HG03095 (cell line): ENCODE measurements at regions not wholly inside any gene's neighbourhood (a gene's known extent, or its start where the extent isn't known, plus 50 kb on each side); places are given as distances from the start of the nearest gene placed in this dataset.

Experiments used
- ATAC-seq: cut with Tn5 transposase; IDR thresholded peaks from one replicate; pipeline ENCODE4 v1.9.1; 2021; ENCODE audit warnings: moderate library complexity; ENCODE audit not compliant: unreplicated experiment

DNA sequence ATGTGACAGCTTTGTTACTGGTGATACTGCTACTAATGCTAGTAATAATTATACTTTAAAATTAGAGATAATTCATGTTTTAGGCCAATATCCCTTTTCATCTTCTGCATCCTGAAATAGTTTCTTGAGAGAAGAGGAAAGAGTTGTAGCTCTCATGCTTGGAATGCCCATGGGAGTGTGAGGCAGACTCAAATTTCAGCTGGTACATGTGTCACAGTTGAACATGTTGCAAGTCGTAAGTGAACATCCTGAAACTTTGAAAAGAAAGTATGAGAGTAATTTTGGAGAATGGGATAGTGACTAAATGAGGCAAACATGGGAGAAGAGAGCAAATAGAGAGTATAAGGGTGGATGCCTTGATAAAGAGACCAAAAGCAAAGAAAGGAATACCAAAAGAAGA, 168.0 kb downstream of the TMTC3 start:
- ATAC-seq, result no peak

DNA sequence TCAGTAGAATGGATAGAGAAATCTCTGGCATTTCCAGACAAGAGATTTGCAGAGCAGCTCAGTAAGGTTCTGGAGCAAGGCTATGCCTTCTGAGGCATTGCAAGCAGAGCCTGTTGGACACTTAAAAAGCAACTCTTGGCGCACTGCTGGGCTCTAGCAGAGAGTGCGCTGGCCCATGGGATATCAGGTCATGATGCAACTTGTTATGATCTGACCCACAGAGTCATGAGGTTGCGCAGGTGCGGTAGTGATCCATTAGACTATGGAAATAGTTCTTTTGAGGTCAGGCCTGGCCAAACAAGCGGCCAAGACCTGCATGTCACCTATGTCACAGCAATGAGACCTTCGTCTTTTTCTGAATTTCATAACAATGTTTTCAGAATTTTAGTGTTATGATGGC, 168.6 kb downstream of the TMTC3 start:
- no peak for ATAC-seq

DNA sequence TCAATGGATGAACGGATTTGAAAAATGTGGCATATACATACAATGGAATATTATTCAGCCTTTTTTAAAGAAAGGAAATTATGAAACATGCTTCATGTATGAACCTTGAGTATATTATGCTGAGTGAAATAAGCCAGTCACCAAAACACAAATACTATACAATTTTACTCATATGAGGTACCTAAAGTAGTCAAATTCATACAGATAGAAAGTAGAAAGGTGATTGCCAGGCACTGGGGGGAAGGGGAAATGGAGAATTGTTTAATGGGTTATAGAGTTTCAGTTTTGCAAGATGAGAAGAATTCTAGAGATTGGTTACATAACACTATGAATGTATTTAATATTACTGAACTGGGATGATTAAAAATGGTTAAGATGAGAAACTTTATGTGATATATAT, 171.4 kb downstream of the TMTC3 start:
- ATAC-seq, result no peak

DNA sequence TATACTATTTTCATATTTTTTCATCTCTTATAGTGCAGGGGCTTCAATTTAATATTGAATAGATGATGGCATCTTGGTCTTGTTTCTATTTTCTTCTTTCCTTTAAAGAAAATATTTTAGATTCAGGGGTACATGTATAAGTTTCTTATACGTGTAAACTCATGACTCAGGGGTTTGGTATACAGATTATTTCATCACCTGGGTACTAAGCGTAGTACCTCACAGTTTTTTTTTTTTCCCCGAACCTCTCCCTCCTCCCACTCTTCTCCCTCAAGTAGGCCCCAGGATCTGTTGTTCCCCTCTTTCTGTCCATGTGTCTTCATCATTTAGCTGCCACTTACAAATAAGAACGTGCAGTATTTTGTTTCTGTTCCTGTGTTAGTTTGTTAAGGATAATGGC, 172.6 kb downstream of the TMTC3 start:
- ATAC-seq, result no peak

DNA sequence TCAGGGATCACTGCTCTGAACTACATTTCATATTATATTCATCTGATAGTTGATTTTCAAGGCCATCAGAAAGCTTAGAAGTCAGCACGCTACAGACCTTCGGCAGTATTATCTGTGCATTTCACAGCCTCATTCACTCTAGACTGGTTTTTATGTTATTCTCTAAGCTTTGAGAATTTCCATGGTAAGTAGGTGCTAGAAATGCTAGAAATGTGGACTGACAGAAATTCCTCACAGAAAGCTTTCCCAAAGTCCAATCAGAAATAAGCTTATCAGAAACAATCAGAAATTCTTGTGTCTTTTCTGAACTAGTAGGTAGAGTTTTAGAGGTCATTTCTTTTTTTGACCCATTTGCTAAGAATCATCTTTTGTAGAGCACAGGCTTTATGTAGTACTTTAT, 176.6 kb downstream of the TMTC3 start:
- no peak for ATAC-seq

DNA sequence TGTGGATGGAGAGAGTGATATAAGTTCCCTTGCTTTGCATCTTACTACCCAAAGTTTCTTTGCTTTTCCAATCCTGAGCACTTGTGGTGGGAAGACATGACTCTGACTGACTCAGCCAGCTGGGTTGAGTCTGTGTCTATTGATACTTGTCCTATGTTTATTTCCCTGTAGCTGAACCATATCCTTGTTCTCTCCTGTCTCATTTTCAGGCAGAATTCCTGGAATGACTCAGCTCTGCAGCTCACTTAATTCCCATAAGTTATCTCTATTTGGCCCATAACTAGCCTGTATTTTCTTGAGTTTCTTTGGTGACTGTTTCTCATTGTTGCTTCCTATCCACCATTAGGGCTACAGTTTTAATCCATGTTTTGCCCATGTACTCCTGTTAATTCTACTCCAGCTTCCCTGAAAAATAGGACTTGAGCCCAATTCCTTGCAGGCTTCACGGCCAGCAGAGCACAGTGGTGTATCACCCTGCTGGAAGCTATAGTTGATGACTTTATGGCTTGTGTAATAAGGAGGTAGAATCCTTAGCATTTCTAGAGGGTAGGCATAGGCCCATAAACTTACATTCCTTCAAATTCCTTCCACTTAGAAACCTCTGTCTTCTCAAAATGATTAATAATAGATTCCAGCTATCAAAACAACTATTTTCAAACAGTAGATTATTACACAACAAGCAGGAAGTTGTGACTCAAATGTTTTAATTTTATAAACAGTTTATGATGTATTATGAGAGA, 183.1 kb downstream of the TMTC3 start:
- ATAC-seq, result no peak

DNA sequence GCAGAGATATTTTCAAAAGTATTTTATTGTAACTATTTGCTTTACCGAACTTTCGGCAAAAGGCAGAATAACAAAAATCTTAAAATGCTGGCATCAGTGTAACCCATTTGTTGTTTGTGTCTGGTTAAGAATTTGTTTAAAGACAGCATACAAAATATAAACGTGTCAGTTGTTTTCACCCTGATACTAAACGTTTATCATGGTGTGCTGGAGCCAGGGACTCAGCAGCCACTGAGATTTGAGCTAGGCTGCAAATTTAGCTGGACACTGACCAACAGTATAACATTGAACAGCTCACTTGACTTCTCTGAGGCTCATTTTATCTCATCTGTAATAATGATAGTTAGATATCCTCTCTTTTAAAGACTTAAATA, 183.7 kb downstream of the TMTC3 start:
- ATAC-seq, result no peak

DNA sequence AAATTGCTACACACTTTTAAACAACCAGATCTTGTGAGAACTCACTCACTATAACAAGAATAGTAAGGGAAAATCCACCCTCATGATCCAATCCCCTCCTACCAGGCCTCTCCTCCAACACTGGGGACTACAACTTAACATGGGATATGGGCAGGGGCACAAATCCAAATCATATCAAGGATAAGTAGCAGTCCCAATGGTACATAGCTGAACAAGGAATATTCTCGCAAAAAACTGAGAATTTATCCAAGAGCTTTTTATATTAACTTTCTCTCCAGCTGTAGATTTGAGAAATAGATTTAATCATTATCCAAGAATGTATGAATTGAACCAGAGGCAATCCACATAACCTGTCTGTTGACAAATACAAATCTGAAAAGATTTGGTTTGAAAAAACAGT, 185.2 kb downstream of the TMTC3 start:
- no peak for ATAC-seq

DNA sequence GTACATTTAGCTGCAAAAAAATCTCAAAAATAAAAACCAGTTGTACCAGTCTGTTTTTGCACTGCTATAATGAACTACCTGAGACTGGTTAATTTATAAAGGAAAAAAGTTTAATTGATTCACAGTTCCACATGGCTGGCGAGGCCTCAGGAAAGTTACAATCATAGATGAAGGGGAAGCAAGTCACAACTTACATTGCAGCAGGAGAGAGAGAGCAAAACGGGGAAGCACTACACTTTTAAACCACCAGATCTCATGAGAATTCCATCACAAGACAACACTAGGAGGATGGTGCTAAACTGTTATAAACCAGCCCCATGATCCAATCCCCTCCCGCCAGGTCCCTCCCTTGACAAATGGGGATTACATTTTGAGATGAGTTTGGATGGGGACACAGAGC, 186.0 kb downstream of the TMTC3 start:
- no peak for ATAC-seq

DNA sequence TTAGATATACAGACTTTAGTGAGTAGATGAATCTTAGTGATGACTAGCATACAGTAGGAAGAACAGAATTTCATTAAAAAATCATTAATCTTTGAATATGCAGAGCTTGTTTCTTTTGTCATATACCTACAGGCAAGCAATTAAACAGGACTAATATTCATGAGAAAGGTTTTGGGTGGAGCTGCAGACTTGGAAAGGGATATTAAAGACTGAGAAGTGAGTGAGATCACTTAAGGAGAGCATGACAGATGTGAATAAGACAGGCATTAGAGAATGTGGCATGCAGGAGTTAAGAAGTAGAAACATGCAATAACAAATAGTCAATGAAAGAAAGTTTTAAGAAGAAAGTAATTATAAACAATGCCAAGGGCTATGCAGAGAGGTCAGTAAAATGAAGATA, 187.7 kb downstream of the TMTC3 start:
- no peak for ATAC-seq

DNA sequence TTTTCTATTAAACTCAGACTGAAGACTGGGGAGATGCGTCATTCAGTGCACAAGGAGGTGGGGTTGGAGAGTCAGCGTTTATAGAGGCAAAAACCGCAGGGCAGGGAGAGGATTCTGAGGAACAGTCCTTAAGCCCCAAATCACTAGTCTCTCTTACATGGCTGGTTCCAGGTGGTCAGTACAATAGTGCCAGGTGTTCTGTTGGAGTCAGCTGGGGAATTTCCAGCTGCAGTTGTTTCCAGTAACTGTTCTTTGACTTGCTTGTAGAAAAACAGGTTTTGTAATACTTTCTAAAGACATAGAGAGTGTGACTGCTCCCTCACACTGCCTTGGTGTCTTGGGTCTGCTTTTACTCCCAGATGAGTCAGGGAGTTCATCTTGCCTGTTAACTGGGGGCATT, 192.2 kb downstream of the TMTC3 start:
- ATAC-seq, result no peak

DNA sequence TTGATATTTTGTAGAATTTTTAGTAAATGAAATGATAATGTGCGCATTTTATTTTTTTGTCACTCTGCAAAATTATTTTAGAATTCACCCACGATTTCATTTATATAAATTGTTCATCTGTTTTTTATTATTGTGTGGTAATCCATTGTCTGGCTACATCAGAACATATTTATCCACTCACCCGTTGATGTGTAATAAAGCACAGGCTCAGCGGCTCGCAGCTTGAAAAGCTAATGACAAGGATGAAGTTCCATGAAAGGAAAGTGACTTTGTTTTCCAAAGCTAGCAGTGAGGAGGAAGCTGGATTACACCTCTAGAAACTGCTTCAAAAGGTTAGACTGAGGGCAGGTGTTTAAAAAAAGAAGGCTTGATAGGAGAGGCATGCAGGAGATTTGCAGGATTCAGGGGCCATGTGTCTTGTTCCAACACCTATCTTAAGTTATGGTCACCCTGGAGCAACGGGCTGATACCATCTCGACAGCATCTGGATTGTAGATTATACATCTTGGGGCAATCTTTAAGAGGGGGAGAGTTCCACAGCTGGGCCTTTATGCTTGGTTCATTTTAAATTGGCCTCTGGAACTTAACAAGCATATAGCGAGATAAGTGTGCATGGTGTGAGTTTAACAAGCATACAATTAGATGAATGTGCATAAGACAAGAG, 194.1 kb downstream of the TMTC3 start:
- ATAC-seq, result no peak

DNA sequence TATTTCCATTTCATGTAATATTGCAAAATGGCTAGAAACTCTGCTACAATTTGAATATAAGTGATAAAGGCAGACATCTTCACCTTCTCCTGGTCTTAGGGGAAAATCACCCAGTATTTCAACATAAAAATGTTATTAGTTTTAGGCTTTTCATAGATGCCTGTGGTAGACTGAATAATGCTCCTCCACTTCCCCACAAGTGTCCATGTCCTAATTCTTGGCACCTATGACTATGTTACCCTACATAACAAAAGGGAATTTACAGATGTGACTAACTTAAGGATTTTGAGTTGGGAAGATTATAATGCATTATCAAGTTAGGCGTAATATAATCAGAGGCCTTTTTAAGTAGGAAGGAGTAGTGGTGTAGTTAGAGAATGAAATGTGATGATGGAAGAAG, 196.4 kb downstream of the TMTC3 start:
- no peak for ATAC-seq

DNA sequence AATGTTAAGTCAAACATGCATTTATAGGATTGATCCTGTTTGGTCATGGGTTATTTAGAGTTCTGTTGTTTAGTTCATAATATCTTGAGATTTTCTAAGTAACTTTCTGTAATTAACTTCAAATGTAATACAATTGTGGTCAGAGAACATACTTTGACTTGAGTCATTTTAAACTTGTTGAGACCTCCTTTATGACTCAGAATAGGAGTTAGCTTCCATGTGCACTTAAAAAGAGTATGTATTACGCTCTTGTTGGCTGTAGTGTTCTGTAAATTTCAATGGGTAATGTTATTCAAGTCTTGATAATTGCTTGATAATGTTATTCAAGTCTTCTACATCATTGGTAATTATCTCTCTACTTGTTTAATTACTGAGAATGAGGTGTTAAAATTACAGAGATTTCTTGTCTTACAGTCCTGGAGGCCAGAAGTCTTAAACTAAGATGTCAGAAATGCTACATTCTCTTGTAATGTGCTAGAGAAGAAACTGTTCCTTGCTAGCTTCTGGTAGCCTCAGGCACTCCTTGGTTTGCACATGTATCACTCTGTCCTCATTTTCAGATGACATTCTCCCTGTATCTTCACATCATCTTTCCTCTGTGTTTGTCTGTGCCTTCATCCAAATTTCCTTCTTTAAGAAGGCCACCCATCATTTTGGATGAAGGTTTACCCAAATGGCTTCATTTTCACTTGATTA, 197.3 kb downstream of the TMTC3 start:
- no peak for ATAC-seq

DNA sequence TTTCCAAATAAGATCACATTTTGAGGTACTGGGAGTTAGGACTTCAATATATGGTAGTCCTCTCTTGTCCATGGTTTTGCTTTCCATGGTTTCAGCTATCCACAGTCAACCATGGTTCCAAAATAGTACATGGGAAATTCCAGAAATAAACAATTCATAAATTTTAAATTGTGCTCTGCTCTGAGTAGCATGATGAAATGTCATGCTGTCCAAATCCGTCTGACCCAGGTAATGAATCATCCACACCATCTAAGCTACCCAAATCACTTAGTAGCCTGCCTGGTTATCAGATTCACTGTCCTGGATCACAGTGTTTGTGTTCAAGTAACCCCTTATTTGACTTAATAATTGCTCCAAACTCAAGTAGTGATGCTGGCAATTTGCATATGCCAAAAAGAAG, 197.9 kb downstream of the TMTC3 start:
- ATAC-seq, result no peak

DNA sequence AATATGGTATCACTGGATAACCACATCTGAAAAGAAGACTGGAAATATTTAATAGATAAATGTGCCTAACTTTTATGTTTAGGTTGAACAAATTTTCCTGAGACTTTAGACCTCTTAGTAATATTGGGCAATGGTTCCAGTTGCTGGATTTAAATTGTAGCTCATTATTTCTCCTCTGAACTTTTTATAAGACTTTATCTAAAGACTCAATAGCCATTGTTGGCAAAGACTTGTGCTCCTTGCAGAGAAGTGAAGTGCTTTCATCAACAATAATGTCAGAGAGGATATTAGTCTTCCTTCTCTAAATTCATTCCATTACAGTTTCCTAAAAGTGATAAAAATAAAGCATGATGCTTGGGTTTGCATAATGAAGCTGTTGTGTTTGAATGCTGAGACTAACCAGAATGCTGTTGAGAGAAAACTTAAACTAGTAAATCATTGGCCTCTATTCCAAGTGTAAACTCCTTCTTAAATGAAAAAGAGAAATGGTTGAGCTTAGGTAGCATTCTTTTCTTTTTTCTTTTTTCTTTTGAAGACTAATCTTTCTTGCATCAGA, 200.2 kb downstream of the TMTC3 start:
- no peak for ATAC-seq

DNA sequence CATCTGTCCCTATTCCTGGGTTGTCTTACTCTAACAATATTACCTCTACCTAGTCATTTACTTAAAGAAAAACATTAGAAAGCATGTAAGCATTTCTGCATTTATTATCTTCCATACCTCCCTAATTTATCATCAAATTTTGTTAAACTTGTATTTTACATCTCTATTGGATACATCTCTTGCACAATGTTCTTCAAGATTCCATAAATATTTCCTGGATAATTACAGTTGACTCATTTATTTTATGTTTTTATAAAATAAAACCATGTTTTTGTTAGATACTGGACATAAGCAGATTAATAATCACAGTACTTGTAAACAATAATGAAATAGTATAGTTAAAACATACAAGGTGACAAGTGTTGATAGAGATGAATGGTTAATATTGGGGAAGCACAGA, 209.0 kb downstream of the TMTC3 start:
- no peak for ATAC-seq

DNA sequence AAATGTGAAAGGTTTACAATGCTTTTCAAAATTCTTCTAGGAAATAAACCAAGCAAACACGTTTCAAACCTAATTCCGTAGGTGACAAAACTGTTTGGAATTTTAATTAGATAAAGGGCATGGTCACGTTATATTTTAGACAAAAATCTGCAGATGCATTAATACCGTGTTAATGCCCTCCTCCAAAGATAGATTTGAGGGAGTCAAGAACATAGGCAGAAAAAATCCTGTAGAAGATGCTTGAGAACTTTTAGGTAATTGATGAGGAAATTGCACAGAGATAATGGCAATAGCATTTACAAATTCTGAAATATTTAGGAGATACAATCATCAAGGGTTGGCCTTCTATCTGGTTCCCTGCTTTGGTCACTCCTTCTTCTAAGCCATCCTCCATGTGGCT, 212.6 kb downstream of the TMTC3 start:
- ATAC-seq, result no peak

DNA sequence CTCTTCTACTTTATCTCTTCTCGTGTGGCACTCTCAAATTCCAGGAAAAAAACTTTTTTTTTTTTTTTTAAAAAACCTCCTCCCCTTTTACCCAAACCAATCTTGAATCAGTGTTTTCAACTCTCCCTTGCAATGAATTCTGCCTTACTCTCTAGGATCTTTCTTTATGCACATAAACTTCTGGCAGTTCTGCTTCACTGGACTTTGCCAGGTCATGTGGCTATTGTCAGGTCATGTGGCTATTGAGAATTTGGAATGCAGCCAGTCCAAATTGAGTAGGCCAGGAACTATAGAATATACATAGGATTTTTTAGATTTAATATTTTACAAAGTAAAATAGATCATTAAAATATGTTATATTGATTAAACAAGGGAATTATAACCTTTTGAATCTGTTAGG, 218.2 kb downstream of the TMTC3 start:
- no peak for ATAC-seq

DNA sequence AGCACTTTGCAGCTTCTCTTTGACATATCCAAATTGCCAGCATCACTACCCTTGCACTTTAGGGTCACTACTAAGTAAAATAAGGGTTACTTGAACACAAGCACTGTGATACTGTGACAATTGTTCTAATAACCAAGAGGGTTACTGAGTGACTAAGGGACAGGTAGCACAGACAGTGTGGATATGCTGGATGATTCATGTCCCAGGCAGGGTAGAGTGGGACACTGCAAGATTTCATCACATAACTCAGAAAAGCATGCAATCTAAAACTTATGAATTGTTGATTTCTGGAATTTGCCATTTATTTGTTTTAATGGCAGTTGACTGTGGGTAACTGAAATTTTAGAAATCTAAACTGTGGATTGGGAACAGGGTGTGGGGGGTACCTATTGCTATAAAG, 218.8 kb downstream of the KITLG start:
- ATAC-seq, result no peak

DNA sequence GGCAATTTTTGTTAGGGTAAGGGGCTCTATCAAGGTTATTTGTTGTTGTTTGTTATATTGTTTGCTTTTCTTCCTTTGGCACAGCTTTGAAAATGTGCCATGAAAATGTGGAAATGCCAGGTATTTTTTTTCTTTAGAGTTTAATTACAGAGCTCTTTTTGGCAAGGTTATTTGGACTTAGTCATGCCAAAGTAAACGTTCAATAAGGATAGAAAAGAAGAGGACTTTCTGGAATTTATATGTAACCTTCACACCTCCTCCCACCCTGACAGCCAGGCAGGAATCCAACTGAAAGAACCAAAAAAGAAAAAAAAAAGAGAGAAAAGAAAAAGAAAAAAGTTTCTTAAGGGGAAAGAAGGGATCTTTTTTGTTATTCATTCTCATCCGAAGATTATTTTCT, 217.8 kb downstream of the KITLG start:
- ATAC-seq, result no peak

DNA sequence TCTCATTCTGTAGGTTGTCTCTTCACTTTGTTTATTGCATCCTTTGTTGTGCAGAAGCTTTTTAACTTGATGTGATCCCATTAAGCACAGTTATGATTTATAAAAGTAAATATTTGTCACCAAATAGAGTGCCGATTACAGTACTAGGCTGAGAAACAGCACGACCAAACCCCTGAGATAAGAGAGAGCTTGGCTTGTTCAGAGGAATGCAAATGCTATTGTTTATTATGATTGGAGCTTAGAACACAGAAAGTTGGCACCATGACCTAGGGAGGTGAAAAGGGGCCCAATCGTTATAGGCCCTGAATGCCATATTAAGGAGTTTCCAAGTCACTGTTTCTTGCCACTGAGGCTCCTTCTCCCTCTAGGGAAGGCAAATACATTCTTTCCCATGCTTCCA, 214.9 kb downstream of the KITLG start:
- ATAC-seq, result no peak
